ENCODE measurements at regions not wholly inside any gene's neighbourhood (a gene's known extent, or its start where the extent isn't known, plus 50 kb on each side); places are given as distances from the start of the nearest gene placed in this dataset.
A peak's percentile ranks its signal among the peaks of the same experiment; 100 is the strongest.

DNA sequence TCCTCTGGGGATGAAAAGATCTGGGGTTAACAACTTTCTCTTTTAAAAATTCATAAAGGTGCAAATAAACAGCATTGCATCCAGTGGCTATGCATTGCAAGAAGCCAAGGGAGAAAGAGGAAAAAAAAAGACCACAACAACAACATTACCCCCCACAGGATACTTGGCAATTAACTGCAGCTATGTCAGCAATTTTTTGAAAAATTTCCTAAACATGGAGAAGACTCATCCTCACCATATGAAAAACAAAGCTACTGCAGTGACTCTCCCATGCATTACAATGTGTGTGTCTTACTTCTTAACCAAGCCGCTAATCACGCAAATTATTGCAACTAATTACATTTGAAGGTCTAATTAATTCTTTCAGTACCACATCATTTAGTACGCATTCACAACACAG is 309.8 kb upstream of the ZNF507 start:
- Histone ChIP-seq H3K27me3 (replicated peaks; ENCODE audit: insufficient read depth) (no peaks in the 10 kb centered on the region), H3K4me1 (replicated peaks) (no peaks in the 10 kb centered on the region), H3K4me3 (no peak overlapping the region), H3K36me3 (no peaks in the 10 kb centered on the region), H3K9me3 (no peaks in the 10 kb centered on the region), H3K27ac (no peak overlapping the region)
- intact Hi-C loops (cut with DNase I) = no loop called here
- DNase-seq (ENCODE audit: low spot score) = no peak
- TF ChIP-seq POLR2A (IDR thresholded peaks at IDR 0.05) (no peak), CTCF (IDR thresholded peaks at IDR 0.05) (no peak), POLR2AphosphoS5 (IDR thresholded peaks at IDR 0.05) (no peak)
- 97% methylated on average over 3 of the region's 3 CpGs for WGBS

- no peaks in the 10 kb centered on the region for H3K4me1 ChIP-seq (replicated peaks)
- no peaks in the 10 kb centered on the region for H3K36me3 ChIP-seq
- DNase-seq (ENCODE audit: low spot score) = peak; percentile 12
- no peaks in the 10 kb centered on the region for H3K27me3 ChIP-seq (replicated peaks; ENCODE audit: insufficient read depth)
- no peak overlapping the region for H3K27ac ChIP-seq
- 17% methylated on average over 13 of the region's 13 CpGs for WGBS
- H3K9me3 ChIP-seq = no peaks in the 10 kb centered on the region
- TF ChIP-seq POLR2A (IDR thresholded peaks at IDR 0.05) = no peak
- TF ChIP-seq CTCF (IDR thresholded peaks at IDR 0.05) = no peak
- no peak for TF ChIP-seq POLR2AphosphoS5 (IDR thresholded peaks at IDR 0.05)
- intact Hi-C loops (cut with DNase I) = no loop called here
- H3K4me3 ChIP-seq = no peak overlapping the region
These were observed 307.1 kb upstream of the ZNF507 start for GRCh38 chr19:32038021-32038920.

DNA sequence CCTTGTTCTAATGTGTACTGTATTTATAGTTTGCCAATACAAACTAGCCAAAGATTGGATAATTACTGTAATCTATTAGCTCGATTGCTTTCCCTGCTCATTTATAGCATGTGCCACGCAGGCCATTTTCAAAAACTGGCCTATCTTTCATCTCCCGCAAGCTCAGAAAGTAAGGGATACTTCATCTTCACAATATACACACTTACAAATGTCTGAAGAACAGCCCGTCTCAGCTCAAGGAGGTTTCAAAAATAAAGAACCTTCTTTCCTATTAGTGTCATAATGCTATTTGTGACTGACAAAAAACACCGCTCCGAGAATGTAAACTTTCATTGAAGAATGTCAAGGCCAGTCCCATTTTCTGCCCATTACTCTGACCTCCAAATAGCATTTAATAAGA is 306.4 kb upstream of the ZNF507 start:
- WGBS = 54% methylated on average over 6 of the region's 6 CpGs
- Histone ChIP-seq H3K36me3 (no peaks in the 10 kb centered on the region), H3K27me3 (replicated peaks; ENCODE audit: insufficient read depth) (no peaks in the 10 kb centered on the region), H3K4me1 (replicated peaks) (no peaks in the 10 kb centered on the region), H3K9me3 (no peaks in the 10 kb centered on the region), H3K4me3 (no peak overlapping the region), H3K27ac (no peak overlapping the region)
- TF ChIP-seq POLR2A (IDR thresholded peaks at IDR 0.05) (no peak), CTCF (IDR thresholded peaks at IDR 0.05) (no peak), POLR2AphosphoS5 (IDR thresholded peaks at IDR 0.05) (no peak)
- DNase-seq (ENCODE audit: low spot score) = no peak
- intact Hi-C loops (cut with DNase I) = no loop called here

- H3K27ac ChIP-seq = no peak overlapping the region
- H3K4me1 ChIP-seq (replicated peaks) = no peaks in the 10 kb centered on the region
- no peaks in the 10 kb centered on the region for H3K27me3 ChIP-seq (replicated peaks; ENCODE audit: insufficient read depth)
- H3K9me3 ChIP-seq = no peaks in the 10 kb centered on the region
- intact Hi-C loops (cut with DNase I) = no loop called here
- H3K36me3 ChIP-seq = no peaks in the 10 kb centered on the region
- no peak for TF ChIP-seq POLR2AphosphoS5 (IDR thresholded peaks at IDR 0.05)
- WGBS = 86% methylated on average over 13 of the region's 13 CpGs
- DNase-seq (ENCODE audit: low spot score) = no peak
- H3K4me3 ChIP-seq = no peak overlapping the region
These were observed 306.0 kb upstream of the ZNF507 start for GRCh38 chr19:32039440-32039839.

DNA sequence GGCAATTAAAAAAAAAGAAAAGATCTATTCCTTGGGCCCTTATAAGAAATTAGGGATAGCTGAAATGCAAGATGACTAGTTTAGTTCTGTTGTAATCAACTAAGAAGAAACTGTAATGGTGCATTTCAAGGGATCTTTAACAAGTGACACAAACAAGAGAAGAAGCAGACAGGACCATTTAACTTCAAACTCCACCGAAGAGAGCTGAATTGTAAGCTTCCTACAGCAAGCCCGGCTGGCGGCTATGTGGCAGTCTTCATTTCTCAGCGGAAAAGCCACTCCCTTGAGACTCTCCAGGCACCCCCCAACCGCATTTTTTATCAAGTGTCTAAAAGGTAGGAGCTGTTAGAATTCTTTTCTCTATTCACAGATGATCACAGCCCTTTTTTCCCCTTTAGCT is 305.2 kb upstream of the ZNF507 start:
- H3K9me3 ChIP-seq = no peaks in the 10 kb centered on the region
- no peak overlapping the region for H3K27ac ChIP-seq
- no peaks in the 10 kb centered on the region for H3K36me3 ChIP-seq
- no peaks in the 10 kb centered on the region for H3K4me1 ChIP-seq (replicated peaks)
- intact Hi-C loops (cut with DNase I) = loop anchor here (5.0 kb wide), 2 partner anchors 688 to 1358 kb away; no protein-coding TSS in a partner anchor
- no peak overlapping the region for H3K4me3 ChIP-seq
- DNase-seq (ENCODE audit: low spot score) = no peak
- WGBS = 72% methylated on average over 5 of the region's 5 CpGs
- no peaks in the 10 kb centered on the region for H3K27me3 ChIP-seq (replicated peaks; ENCODE audit: insufficient read depth)
- TF ChIP-seq CTCF (IDR thresholded peaks at IDR 0.05) (no peak), POLR2A (IDR thresholded peaks at IDR 0.05) (no peak), POLR2AphosphoS5 (IDR thresholded peaks at IDR 0.05) (no peak)
